NCI-H2081 (cell line): ENCODE measurements at regions not wholly inside any gene's neighbourhood (a gene's known extent, or its start where the extent isn't known, plus 50 kb on each side); places are given as distances from the start of the nearest gene placed in this dataset.
"Not testable (repeated sequence)": the region's sequence is repeated elsewhere in the genome, so short reads cannot be mapped to it uniquely, and the experiment has no call there.

ENCODE experiments used
- DNase-seq, 2 experiments: peaks; one replicate each; lab custom pipeline; 2025; lab: John Stamatoyannopoulos, UW

- DNase-seq: no peak
Measured at GRCh38 chr11:44361813-44362212, 51.9 kb upstream of the ALX4 start.

- DNase-seq: no peak
Measured at GRCh38 chr11:44363116-44363515, 53.2 kb upstream of the ALX4 start.

DNA sequence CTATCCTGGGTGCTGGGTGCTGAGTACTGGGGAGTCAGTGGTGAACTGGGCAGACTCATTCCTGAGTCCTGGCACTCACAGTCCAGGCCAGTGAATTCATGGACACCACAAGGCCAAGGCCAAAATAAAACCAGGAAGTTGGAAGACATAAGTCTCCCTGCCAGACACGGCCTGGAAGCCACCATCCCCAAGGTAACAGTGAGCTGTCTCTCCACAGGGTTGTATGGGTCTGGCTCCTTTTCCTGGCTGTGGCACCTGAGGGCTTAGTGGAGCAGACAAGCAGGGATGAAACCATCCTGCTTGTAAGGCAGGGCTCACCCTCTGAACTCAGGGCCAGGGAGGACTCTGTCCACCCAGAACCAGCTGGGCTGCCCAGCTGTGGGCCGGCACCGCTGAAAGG, 54.7 kb upstream of the ALX4 start:
- DNase-seq: no peak

GRCh38 chr11:44365616-44366015, 55.7 kb upstream of the ALX4 start:
- DNase-seq: no peak

DNA sequence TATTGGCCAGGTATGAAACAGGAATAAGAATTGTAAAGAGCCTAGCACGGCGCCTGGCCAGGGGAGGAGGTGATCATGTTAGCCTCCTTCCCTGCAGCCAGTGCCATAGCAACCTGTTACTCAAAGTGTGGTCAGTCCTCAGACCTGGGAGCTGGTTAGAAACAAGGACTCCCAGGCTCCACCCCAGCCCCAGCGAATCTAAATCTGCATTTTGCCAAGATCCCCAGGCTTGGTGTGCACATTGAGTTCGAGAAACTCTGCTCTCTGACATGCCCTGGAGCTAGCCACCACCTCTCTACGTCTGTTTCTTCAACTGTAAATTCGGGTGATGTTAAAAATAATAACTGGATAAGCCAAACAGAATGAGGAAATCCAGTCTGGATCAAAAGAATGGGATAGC, 56.1 kb upstream of the ALX4 start:
- no peak for DNase-seq

- DNase-seq: no peak
Measured at GRCh38 chr11:44366741-44367140, 56.8 kb upstream of the ALX4 start.

GRCh38 chr11:44367452-44367851, 57.5 kb upstream of the ALX4 start:
- no peak for DNase-seq

DNA sequence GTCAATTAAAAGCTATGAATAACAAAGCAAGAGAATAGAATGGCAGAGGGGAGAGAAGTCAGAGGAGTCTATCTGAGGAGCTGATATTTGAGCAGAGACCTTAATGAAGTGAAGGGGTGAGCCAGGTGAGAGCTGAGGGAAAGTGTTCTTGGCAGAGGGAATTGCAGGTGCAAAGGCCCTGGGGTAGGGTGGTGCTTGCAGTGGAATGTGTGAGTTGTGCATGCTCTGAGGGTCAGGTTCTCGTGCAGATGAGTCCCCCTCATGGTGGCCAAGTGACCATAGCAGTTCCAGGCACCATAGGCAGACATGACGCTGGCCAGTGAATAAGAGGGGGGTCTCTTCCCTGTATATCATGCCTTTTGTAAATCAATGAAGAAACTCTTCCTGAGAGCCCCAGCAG, 58.9 kb upstream of the ALX4 start:
- no peak for DNase-seq

- not testable (repeated sequence) for DNase-seq
Measured at GRCh38 chr11:44371042-44371441, 61.1 kb upstream of the ALX4 start.

DNA sequence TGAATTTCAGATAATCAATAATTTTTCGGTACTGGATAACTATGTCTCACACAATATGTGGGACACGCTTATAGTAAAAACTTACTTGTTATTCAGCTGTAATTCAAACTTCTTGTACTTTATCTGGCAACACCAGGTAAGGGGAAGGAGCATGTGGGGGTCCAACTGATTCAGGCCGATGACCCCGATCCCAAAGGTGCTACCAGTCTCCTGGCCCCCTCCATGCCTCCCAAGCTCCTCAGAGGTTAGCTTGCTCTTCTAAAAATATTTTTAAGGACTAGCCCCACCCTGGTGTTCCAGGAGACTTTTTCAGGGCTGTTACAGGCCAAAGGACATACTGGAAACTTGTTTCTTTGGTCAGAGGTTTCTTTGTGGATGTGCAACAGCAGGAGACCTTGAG, 61.8 kb upstream of the ALX4 start:
- DNase-seq: no peak

GRCh38 chr11:44372989-44373388, 63.0 kb upstream of the ALX4 start:
- DNase-seq: no peak

DNA sequence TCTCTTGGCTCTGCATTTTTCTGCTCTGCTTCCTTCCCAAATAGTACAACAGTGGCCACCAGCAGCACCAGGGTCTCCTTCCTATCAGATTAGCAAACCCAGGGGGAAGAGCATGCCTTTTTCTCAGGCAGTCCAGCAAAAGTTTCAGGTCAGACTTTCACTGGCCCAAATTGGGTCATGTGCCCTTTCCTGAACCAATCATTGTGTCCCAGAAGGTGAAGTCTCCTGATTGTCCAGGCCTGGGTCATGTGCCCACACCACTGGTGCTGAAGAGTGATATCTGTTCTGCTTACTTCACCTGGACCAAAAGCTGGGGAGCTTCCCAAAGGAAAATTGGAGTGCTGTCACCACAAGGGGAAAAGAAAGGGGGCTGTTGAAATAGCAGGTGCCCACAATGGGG, 64.1 kb upstream of the ALX4 start:
- no peak for DNase-seq

- DNase-seq: no peak
Measured at GRCh38 chr11:44376423-44376822, 66.5 kb upstream of the ALX4 start.

GRCh38 chr11:44377121-44377520, 67.2 kb upstream of the ALX4 start:
- no peak for DNase-seq

GRCh38 chr11:44377914-44378321, 68.0 kb upstream of the ALX4 start:
- DNase-seq: no peak

- no peak for DNase-seq
Measured at GRCh38 chr11:44379141-44380008, 69.4 kb upstream of the ALX4 start.

- no peak for DNase-seq
Measured at GRCh38 chr11:44380009-44380313, 70.0 kb upstream of the ALX4 start.

DNA sequence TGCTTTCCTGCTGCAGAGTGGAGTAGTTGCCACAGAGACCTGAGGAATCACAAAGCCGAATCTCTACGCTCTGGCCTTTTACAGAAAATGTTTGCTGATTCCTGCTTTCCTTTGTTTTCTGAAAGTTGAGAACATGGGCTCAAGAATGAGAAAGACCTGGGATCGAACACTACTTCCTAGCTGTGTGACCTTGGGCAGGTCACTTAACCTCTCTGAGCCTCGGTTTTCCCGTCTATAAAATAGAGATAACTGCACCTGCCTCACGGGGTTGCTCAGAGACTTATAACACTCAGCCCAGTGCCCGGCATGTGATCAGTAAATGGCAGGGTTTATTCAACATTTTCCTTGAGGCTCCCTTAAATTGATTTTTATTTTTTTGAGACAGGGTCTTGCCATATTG, 70.9 kb upstream of the ALX4 start:
- DNase-seq: no peak

GRCh38 chr11:44381261-44381660, 71.3 kb upstream of the ALX4 start:
- no peak for DNase-seq

DNA sequence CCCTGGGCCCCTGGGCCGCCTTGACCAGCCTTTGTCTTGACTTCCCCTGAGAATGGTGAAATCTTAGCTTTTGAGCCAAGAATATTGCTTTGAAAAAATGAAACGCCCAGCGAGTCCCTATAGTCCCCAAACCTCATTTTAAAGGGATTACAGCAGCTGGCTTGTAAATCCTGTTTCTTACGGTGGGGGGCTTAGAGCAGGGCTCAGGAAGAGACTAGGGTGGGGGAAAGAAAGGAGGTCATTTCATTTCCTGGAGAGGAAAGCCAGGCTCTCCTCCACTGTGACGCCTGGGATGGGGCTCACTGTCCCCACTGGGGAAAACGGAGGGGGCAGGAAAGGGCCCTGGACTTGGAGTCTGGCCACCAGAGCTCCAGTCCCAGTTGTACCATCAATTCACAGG, 72.2 kb upstream of the ALX4 start:
- no peak for DNase-seq

DNA sequence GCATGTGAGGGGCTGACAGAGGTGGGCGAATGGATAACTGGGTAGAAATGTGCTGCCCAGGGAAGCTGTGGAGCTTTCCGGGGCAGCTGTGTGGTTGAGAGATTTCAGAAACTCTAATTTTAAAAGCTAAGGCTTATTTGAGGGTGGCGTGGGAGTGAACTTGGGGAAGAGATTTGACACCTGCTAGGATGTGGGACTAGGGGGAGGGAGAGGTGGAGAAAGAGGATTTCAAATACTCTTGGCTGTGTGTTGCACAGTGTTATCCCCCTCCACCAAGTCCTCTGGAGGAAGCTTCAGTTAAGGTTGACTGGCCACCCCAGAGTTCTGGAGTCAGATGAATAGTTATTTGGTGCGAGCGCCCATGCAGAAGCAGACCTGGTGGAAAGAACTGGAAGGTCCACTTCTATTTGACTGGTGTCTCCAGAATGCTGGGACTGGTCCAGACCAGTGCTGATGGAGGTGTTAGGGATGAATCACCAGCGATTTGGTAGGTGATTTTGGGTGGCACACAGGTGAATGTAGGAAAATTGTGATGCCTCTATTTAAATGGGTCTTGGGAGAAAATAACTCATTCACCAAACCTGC, 72.8 kb upstream of the ALX4 start:
- no peak for DNase-seq

DNA sequence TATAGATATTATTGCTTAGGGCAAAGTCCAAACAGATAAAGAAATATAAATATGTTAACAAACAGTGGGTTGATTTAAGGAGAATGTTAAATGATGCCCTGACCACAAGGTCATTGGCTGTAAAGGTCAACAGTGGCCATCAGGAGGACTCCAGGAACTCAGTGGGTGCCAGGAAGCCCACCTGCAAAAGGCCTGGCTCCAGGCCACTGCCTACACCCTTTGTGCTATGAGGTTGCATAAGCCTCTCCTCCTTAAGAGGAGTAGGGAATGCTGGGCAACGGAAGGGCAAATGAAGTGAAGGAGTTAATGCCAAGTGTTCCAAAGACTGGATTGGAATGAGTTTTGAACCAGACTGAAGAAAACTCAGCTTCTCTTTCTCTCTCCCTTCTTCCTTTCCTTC, 73.3 kb upstream of the ALX4 start:
- DNase-seq: no peak

GRCh38 chr11:44387415-44387814, 77.5 kb upstream of the ALX4 start:
- DNase-seq: no peak

- no peak for DNase-seq
Measured at GRCh38 chr11:44387825-44388224, 77.9 kb upstream of the ALX4 start.
